ES-I3 (cell line): ENCODE measurements at regions not wholly inside any gene's neighbourhood (a gene's known extent, or its start where the extent isn't known, plus 50 kb on each side); places are given as distances from the start of the nearest gene placed in this dataset.

Experiments used
- H3K36me3 ChIP-seq: 2 replicates; pipeline ENCODE4 v1.6.1; 2013; ENCODE audit warnings: mild to moderate bottlenecking, low read length, control low read depth, moderate library complexity; ENCODE audit not compliant: insufficient read depth
- H3K4me1 ChIP-seq: 2 replicates; pipeline ENCODE4 v1.6.1; 2013; ENCODE audit warnings: mild to moderate bottlenecking, control low read depth, low read length; ENCODE audit not compliant: insufficient read depth
- H3K9ac ChIP-seq: 2 replicates; pipeline ENCODE4 v1.6.1; 2013; ENCODE audit warnings: low read depth, mild to moderate bottlenecking, low read length, moderate library complexity
- H3K9me3 ChIP-seq: 2 replicates; pipeline ENCODE4 v1.6.1; 2013; ENCODE audit warnings: mild to moderate bottlenecking, low read length, moderate library complexity; ENCODE audit not compliant: control insufficient read depth, insufficient read depth

DNA sequence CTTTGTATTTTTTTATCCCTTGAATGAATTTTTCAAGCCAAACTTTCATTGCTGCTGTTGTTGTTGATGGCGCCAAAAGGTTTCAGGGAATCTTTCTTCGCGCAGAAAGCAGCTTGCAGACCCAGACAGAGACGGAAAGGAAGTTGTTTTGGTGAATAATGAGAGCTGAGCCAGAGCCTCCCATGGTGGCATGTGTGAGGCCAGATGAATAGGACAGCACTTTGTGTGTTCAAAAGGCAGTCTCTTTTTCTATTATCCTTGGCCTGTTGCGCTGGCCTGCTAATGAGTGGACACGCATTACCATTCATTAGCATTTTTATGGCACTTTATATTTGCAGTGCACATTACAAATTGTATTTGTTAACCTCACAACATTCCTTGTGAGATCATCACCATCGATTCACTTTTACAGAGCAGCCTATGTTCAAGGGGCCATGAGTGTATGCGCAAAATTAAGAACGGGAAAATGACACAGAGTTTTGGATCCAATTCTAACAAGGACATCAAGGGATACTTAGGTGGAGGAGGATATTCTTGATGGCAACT, 754.7 kb downstream of the BCL11A start:
- Histone ChIP-seq H3K4me1 (no peaks in the 10 kb centered on the region), H3K9ac (no peak overlapping the region), H3K9me3 (no peaks in the 10 kb centered on the region), H3K36me3 (no peaks in the 10 kb centered on the region)

DNA sequence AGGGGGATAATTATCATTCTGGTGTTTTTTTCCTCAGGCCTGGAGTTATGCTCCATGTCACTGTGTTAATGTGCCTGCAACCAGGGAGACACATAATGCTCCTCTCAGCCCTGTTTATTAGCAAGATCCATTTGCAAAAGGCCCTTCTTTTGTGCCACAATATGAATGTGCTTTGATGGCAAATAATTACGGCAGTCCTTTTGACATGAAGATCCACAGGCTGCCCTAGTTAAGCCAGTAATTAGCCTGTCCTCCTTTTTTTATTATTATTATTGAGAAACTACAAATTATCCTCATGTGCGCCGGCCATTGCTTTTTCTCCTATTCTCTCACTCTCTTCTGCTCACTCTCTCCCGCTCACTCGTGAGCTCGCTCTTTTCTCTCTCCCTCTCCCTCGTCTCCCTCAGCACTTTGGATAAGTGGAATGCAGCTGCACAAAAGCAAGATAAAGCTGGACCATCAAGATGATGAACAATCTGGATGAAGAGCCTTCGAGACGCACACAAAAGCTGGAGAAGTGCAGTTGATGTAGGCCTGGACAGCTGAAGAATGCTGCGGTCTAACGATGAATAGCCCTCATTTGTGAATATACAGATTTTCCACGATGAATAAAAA, 762.3 kb downstream of the BCL11A start:
- no peaks in the 10 kb centered on the region for H3K36me3 ChIP-seq
- H3K4me1 ChIP-seq: peaks cover 13% of the 10 kb centered on the region
- H3K9me3 ChIP-seq: no peaks in the 10 kb centered on the region
- H3K9ac ChIP-seq: no peak overlapping the region

DNA sequence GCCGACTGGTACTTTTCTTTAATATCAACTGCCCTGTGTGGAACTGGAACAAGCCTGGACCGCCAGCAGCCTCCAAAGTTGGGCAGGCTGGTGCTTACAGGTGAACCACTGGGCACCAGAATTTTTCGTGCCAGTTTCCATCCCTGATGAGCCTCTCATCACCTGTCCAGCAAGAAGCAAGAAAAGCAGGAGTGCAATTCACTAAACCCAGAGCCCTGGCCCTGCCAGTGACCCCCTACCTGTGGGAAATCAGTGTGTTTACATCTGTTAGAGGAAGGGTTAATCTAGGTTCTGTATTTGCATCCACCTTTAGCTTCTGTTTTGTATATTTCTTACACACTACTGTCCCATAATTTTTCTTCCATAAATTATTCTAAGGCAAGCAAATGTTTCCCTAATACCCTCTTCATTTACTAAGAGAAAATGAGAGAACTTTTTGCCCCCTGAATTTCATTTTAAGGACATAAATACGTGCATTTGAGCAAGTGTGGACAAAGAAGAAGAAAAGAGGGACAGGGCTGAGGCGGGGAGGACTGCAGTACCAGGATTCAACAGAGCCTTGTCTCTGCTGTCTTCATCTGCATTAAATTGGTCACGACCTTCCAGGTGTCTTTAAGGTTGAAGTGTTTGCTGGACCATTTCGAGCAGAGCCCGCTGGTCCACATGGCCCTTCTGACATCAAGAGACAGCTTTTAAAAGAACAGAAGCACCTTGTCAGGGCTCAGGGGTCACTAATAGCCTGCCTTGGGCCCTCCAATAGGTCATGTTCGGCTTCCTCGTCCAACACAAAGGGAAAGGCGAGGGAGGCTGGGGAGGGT, 763.1 kb downstream of the BCL11A start:
- Histone ChIP-seq H3K9me3 (no peaks in the 10 kb centered on the region), H3K36me3 (no peaks in the 10 kb centered on the region), H3K4me1 (peaks cover 13% of the 10 kb centered on the region), H3K9ac (no peak overlapping the region)

DNA sequence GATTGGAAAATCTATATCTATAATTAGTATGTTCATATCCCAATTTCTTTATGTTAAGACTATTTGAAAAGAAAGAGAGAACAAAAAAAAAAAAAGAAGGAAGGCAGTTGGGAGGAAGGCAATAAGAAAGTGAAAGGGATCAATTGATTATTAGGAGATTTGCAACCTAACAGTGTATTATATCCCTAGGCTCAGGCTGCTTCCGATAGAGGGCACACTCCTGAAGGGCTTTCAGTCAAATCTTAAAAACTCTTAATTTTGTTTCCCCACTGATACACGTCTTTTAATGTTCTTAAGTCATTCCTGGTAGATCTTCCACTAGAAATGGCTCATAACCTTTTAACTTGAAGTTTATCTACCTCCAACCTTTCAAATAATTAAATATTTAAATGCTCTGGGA, 763.9 kb downstream of the BCL11A start:
- Histone ChIP-seq H3K4me1 (peaks cover 13% of the 10 kb centered on the region), H3K9ac (no peak overlapping the region), H3K36me3 (no peaks in the 10 kb centered on the region), H3K9me3 (no peaks in the 10 kb centered on the region)

DNA sequence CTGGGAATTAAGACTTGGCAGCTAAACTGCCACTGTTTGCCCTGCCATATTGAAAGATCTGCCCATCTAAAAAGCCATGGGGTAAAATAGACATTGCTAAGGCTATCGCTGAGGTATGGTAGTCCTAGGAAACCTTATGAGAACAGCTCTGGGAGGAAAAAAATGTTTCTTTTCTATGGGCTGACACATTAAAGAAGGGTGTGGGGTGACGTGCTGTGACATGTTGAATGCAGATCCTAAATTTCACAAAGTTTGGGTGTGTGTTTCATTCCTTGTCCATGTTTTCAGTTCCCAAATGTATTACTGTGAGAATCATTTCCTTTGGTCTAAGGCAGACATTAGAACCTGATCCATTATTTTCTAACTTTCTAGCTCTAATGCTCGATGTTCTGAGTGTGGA, 766.4 kb downstream of the BCL11A start:
- H3K9me3 ChIP-seq: no peaks in the 10 kb centered on the region
- no peak overlapping the region for H3K9ac ChIP-seq
- H3K36me3 ChIP-seq: no peaks in the 10 kb centered on the region
- H3K4me1 ChIP-seq: peaks cover 13% of the 10 kb centered on the region

DNA sequence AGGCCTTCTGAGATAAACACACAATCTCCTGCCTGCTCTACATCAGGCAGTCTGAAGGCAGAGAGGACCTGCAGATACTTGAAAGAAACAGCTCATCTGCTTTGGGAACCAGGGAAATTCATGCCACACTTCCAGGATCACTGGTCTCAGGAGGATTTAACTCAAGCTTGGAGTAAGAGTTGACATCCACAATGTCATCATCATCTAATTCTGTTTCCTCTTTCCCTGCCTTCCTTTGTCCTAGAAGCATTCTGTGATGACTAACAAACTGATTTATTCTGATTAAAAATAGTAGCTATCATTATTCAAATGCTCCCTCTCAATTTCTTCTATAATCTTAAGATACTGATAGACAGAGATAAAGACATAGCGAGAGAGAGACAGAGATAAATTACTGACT, 766.8 kb downstream of the BCL11A start:
- H3K4me1 ChIP-seq: peaks cover 13% of the 10 kb centered on the region
- no peaks in the 10 kb centered on the region for H3K9me3 ChIP-seq
- no peaks in the 10 kb centered on the region for H3K36me3 ChIP-seq
- H3K9ac ChIP-seq: no peak overlapping the region

DNA sequence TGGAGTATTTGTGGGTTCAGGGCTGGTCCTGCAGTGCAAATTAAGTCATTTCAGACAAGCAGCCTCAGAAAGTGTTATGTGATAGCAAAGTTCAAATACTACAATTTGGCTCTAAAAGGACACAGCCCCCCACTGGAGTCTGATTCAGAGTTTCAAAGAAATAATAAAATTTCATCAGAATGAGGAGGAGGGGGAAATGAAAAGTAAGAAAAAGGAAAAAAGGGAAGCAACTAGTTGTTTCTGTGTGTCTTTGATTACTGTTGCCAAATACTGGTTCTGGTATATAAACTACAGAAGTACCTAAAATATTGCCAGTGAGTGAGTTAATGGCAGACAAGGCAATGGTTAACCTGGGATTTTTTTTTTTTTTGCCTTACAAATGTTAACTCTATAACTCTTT, 773.9 kb downstream of the BCL11A start:
- H3K9me3 ChIP-seq: no peaks in the 10 kb centered on the region
- no peak overlapping the region for H3K9ac ChIP-seq
- no peaks in the 10 kb centered on the region for H3K4me1 ChIP-seq
- H3K36me3 ChIP-seq: no peaks in the 10 kb centered on the region

DNA sequence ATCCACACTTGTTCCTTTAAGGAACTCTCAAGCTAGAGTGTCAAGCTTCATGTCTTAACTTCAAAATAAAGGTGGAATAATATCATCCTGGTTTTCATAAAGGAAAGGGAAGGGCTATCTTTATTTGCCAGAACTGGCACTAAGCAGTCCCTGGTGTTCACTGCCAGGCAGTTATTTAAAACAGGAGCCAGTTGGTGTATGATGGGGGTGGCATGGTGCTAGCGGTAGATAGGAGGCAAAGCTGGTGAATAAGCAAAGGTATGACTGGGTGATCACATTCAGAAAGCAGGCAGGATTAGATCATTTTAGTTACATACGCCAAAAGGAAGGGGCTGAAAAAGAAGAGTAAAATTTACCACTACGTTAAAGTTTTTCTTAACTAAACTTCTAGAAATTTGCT, 776.3 kb downstream of the BCL11A start:
- H3K36me3 ChIP-seq: no peaks in the 10 kb centered on the region
- no peaks in the 10 kb centered on the region for H3K9me3 ChIP-seq
- no peaks in the 10 kb centered on the region for H3K4me1 ChIP-seq
- no peak overlapping the region for H3K9ac ChIP-seq

DNA sequence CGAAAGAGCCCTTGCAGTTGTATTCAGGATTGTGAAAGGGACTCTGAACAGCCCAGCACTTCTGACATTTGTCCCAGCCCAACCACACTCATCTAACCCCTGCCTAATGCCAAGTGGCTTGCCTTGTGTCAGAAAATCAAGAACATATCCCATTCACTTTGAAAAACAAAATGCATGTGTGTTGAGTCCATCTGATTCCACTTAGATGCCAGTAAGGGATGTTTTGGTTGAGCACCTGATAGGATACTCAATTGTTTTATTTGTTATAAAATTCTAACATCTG, 776.8 kb downstream of the BCL11A start:
- H3K4me1 ChIP-seq: no peaks in the 10 kb centered on the region
- H3K9ac ChIP-seq: no peak overlapping the region
- no peaks in the 10 kb centered on the region for H3K36me3 ChIP-seq
- no peaks in the 10 kb centered on the region for H3K9me3 ChIP-seq

DNA sequence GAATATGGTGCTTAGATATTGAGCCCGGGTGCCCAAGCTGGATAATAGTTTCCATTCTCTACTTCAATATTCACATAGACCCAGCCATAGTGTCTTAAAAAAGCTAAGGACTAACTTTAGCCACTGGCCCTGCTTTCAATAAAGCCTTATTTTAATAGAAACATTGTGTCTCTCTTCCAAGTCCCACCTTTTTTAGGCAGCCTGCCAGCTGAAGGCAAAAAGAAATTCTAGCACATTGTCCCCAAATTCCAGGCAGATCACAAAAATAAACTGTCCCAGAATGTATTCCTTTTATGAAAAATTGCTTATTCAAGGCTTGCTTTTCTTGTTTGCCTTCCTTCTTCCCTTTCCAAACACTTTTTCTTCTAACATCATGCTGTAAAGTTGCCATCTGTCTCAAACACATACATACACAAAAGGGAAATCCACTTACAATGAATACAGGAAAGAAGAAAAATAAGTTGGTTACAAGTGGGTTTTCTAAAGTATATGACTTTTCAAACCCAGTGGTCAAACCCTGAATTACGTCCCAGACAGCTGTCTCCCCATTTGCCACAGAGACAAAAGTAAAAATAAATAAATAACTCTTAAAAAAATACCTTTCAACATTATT, 778.5 kb downstream of the BCL11A start:
- Histone ChIP-seq H3K4me1 (no peaks in the 10 kb centered on the region), H3K9ac (no peak overlapping the region), H3K36me3 (no peaks in the 10 kb centered on the region), H3K9me3 (no peaks in the 10 kb centered on the region)

DNA sequence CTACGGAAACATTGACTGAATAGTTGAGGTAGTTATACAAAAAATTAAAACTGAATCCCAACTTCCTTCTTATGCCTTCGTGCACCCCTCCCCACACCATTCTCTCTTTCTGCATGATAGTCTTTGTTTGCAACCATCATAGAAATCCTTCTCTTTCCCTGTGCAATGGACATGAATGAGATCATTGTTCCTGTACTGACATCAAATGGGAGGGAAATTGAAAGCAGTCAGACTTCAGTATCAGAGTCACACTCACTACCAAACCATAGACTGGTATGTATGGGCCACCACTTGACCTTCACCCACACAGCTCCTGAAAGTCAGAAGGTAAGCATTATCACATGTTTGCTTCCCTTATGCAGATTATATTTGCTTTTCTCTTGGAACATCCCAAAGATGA, 782.8 kb downstream of the BCL11A start:
- Histone ChIP-seq H3K4me1 (no peaks in the 10 kb centered on the region), H3K9ac (no peak overlapping the region), H3K9me3 (no peaks in the 10 kb centered on the region), H3K36me3 (no peaks in the 10 kb centered on the region)

DNA sequence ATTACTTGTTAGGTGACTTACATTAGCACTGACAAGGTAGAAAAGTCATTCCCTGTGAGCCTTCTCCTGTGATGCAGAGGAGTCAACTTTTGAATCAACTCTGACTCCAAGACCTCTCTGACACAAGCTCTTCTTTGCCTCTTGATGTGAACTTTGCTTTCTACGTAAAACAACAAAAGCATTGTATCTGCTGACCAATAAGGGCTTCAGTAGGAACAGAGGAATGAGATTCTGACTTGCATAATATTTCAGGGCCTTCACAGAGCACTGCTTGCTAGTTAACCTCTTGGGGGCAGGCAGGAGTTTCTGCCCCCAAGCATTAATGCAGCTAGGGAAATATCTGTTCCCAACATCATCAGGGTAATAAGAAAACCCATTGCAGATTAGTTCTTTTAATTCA, 791.5 kb downstream of the BCL11A start:
- Histone ChIP-seq H3K9me3 (no peaks in the 10 kb centered on the region), H3K36me3 (no peaks in the 10 kb centered on the region), H3K9ac (no peak overlapping the region), H3K4me1 (no peaks in the 10 kb centered on the region)

DNA sequence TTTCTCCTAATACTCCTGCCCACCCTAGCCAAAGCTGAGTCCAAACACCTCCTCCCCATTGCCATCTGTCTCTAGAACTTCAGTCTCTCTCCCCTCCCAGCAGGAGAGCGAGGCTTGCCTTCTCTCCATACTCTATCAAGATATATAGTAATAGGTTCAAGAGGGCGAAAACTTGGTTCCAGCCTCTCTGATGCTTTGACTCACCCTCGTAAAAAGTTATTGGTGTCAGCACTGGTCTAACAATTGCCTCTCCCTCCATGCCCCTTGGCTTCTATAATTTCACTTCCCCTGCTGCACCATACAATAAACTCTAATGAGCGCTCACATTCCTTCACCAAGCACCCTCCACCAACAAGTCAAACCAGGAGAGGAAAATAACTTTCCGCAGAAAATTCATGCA, 797.3 kb downstream of the BCL11A start:
- H3K36me3 ChIP-seq: no peaks in the 10 kb centered on the region
- no peak overlapping the region for H3K9ac ChIP-seq
- no peaks in the 10 kb centered on the region for H3K9me3 ChIP-seq
- no peaks in the 10 kb centered on the region for H3K4me1 ChIP-seq

DNA sequence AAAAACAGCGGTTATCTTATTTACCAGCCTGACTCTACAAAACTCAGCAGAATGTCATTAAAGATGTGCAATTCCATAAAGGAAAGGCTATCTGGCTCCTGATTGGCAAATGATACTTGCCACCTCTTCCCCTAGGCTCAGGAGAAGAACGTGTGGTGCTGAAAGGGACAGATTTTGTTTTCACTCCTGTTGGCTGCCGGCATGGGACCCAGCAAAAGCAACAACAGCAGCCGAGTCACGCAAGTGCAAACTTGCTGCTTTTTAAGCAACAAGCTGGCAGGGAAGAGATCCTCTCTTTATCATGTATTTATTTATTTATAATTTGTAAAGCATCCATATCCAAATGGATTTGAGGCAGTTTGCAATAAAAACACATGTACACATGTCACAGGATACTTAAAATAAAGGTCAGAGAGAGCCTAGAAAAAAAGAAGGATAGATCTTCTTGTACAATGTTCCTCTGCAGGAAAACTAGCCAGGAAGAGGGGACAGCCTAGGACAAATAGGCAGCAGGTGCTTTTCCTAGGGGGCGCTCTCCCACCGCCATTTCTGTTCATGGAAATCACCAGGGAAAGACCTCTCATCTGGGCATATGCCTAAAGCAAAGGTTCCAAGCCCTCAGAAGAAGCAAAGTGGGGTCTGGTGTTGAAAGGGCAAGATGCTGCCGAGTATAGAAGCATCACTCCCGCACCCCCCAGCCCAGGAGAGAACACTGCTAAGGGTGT, 799.3 kb downstream of the BCL11A start:
- Histone ChIP-seq H3K9me3 (no peaks in the 10 kb centered on the region), H3K4me1 (no peaks in the 10 kb centered on the region), H3K9ac (no peak overlapping the region), H3K36me3 (no peaks in the 10 kb centered on the region)
